ENCODE measurements at regions not wholly inside any gene's neighbourhood (a gene's known extent, or its start where the extent isn't known, plus 50 kb on each side); places are given as distances from the start of the nearest gene placed in this dataset.

DNA sequence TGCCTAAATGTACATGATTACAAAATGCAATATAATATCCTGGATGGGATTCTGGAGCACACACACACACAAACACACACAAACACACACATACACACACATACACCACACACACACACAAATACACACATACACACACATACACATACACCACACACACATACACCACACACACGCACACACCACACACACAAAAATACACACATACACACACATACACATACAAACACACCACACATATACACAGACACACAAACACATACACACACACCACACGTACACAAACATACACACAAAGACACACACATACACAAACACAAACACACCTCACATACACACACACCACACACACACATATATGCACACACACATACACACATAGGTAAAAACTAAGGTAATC lies 134.6 kb upstream of the SYNDIG1 start:
- no peak overlapping the region for H3K4me3 ChIP-seq (replicated peaks in 1 of 3; ENCODE audit: low read depth in 2 of 3, low read length in 3 of 3)
- H3K4me1 ChIP-seq (ENCODE audit: control insufficient read depth in 1 of 2, insufficient read depth in 2 of 2, low read length in 2 of 2), result no peaks in the 10 kb centered on the region
- H3K9me3 Mint-ChIP-seq, result peaks cover 0 to 2% (median 0%) of the 10 kb centered on the region in 7 donors
- H3K4me3 Mint-ChIP-seq, result no peak overlapping the region
- H3K27me3 Mint-ChIP-seq (ENCODE audit: low read depth in 3 of 3), result no peaks in the 10 kb centered on the region
- no peak overlapping the region for H3K9ac ChIP-seq (ENCODE audit: insufficient read depth, low read length, poor library complexity, severe bottlenecking)
- TF ChIP-seq, protein P1, sequence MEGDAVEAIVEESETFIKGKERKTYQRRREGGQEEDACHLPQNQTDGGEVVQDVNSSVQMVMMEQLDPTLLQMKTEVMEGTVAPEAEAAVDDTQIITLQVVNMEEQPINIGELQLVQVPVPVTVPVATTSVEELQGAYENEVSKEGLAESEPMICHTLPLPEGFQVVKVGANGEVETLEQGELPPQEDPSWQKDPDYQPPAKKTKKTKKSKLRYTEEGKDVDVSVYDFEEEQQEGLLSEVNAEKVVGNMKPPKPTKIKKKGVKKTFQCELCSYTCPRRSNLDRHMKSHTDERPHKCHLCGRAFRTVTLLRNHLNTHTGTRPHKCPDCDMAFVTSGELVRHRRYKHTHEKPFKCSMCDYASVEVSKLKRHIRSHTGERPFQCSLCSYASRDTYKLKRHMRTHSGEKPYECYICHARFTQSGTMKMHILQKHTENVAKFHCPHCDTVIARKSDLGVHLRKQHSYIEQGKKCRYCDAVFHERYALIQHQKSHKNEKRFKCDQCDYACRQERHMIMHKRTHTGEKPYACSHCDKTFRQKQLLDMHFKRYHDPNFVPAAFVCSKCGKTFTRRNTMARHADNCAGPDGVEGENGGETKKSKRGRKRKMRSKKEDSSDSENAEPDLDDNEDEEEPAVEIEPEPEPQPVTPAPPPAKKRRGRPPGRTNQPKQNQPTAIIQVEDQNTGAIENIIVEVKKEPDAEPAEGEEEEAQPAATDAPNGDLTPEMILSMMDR (IDR thresholded peaks at IDR 0.05), result no peak
- no peaks in the 10 kb centered on the region for H4K20me1 ChIP-seq (ENCODE audit: insufficient read depth, low read length)
- no peak overlapping the region for H2AFZ ChIP-seq (ENCODE audit: insufficient read depth, low read depth, low read length, poor library complexity, severe bottlenecking)
- DNase-seq, result no peak
- no peaks in the 10 kb centered on the region for H3K9me3 ChIP-seq (replicated peaks in 1 of 2; ENCODE audit: control insufficient read depth in 1 of 2, insufficient read depth in 1 of 2, low read length in 2 of 2)
- H3K36me3 Mint-ChIP-seq, result no peaks in the 10 kb centered on the region
- intact Hi-C loops (cut with micrococcal nuclease), result no loop called here
- no peaks in the 10 kb centered on the region for H3K27me3 ChIP-seq (ENCODE audit: control insufficient read depth in 2 of 2, insufficient read depth in 2 of 2, low read length in 2 of 2)
- no peaks in the 10 kb centered on the region for H3K79me2 ChIP-seq (ENCODE audit: insufficient read depth, low read length)
- H3K36me3 ChIP-seq (replicated peaks in 1 of 2; ENCODE audit: control insufficient read depth in 1 of 2, insufficient read depth in 2 of 2, low read length in 2 of 2), result no peaks in the 10 kb centered on the region
- WGBS (ENCODE audit: insufficient coverage), result 85% methylated on average over 2 of the region's 2 CpGs
- no peak overlapping the region for H3K4me2 ChIP-seq (replicated peaks; ENCODE audit: extremely low read depth, low read length, poor library complexity, severe bottlenecking)
- H3K27ac Mint-ChIP-seq, result no peak overlapping the region
- no peak overlapping the region for H3K27ac ChIP-seq (ENCODE audit: low read depth in 1 of 2, low read length in 2 of 2)
- H3K4me1 Mint-ChIP-seq, result no peaks in the 10 kb centered on the region

DNA sequence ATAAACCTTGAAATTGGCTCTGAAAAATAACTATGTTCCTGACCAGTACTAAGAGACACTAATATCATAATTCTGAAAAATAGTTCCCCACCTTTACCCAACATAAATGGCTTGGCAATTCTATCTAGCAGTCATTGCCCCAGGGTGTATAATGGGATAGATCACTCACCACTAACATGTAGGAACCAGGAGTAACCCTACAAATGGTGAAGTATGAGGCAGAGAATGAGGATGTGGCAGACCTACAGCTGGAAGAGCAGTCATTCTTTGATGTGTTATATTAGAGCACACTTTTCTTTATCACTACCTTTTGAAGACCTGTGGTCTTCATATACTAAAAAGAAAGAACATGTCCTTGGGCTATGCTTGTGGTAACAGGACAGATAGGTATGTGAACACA lies 136.5 kb upstream of the SYNDIG1 start:
- Histone ChIP-seq H3K27me3 (ENCODE audit: control insufficient read depth in 2 of 2, insufficient read depth in 2 of 2, low read length in 2 of 2) (no peaks in the 10 kb centered on the region), H4K20me1 (ENCODE audit: insufficient read depth, low read length) (no peaks in the 10 kb centered on the region), H3K79me2 (ENCODE audit: insufficient read depth, low read length) (no peaks in the 10 kb centered on the region), H3K4me3 (replicated peaks in 1 of 3; ENCODE audit: low read depth in 2 of 3, low read length in 3 of 3) (no peak overlapping the region), H3K36me3 (replicated peaks in 1 of 2; ENCODE audit: control insufficient read depth in 1 of 2, insufficient read depth in 2 of 2, low read length in 2 of 2) (no peaks in the 10 kb centered on the region), H3K4me1 (ENCODE audit: control insufficient read depth in 1 of 2, insufficient read depth in 2 of 2, low read length in 2 of 2) (no peaks in the 10 kb centered on the region), H3K9me3 (replicated peaks in 1 of 2; ENCODE audit: control insufficient read depth in 1 of 2, insufficient read depth in 1 of 2, low read length in 2 of 2) (no peaks in the 10 kb centered on the region), H3K27ac (ENCODE audit: low read depth in 1 of 2, low read length in 2 of 2) (no peak overlapping the region), H2AFZ (ENCODE audit: insufficient read depth, low read depth, low read length, poor library complexity, severe bottlenecking) (no peak overlapping the region), H3K4me2 (replicated peaks; ENCODE audit: extremely low read depth, low read length, poor library complexity, severe bottlenecking) (no peak overlapping the region), H3K9ac (ENCODE audit: insufficient read depth, low read length, poor library complexity, severe bottlenecking) (no peak overlapping the region)
- H3K36me3 Mint-ChIP-seq, result no peaks in the 10 kb centered on the region
- intact Hi-C loops (cut with micrococcal nuclease), result no loop called here
- H3K27ac Mint-ChIP-seq, result no peak overlapping the region
- peaks cover 0 to 1% (median 0%) of the 10 kb centered on the region in 7 donors for H3K9me3 Mint-ChIP-seq
- TF ChIP-seq, protein P1 (IDR thresholded peaks at IDR 0.05), result no peak
- DNase-seq, result no peak
- H3K4me1 Mint-ChIP-seq, result no peaks in the 10 kb centered on the region
- no peaks in the 10 kb centered on the region for H3K27me3 Mint-ChIP-seq (ENCODE audit: low read depth in 3 of 3)
- H3K4me3 Mint-ChIP-seq, result no peak overlapping the region

Data from CD14-positive monocyte (primary cell).